HEK293T (cell line): ENCODE measurements at regions not wholly inside any gene's neighbourhood (a gene's known extent, or its start where the extent isn't known, plus 50 kb on each side); places are given as distances from the start of the nearest gene placed in this dataset.

Experiments used
- CTCF ChIA-PET: fragments of 350-600 bp; formaldehyde crosslinking; extraction: SDS; loops from one replicate; lab custom pipeline; 2021; ENCODE audit warnings: antibody characterized with exemption, inconsistent platforms; lab: Yijun Ruan, JAX
- POLR2A ChIA-PET: fragments of 350-600 bp; formaldehyde crosslinking; extraction: SDS; loops from one replicate; lab custom pipeline; 2020; ENCODE audit warnings: antibody characterized with exemption, inconsistent platforms; lab: Yijun Ruan, JAX
- DNase-seq: peaks from one replicate; pipeline ENCODE4 v3.0.0; 2012; ENCODE audit warnings: mixed read lengths; ENCODE audit errors: extremely low spot score
- ARNT ChIP-seq: fragments of 450-650 bp; IDR thresholded peaks from 2 replicates; pipeline ENCODE4 v1.6.1; 2017; ENCODE audit warnings: mild to moderate bottlenecking
- BHLHE40 ChIP-seq: fragments of 450-650 bp; IDR thresholded peaks from 2 replicates; pipeline ENCODE4 v1.6.1; 2016; ENCODE audit warnings: mild to moderate bottlenecking, moderate library complexity, borderline replicate concordance
- CTBP1 ChIP-seq: fragments of 450-650 bp; IDR thresholded peaks from 2 replicates; pipeline ENCODE4 v1.6.1; 2016; ENCODE audit warnings: borderline replicate concordance
- ELF4 ChIP-seq: fragments of 450-650 bp; IDR thresholded peaks from 2 replicates; pipeline ENCODE4 v1.6.1; 2017; ENCODE audit warnings: antibody characterized with exemption
- FOXA1 ChIP-seq: fragments of 450-650 bp; IDR thresholded peaks from 2 replicates; pipeline ENCODE4 v1.6.1; 2016; ENCODE audit warnings: mild to moderate bottlenecking
- FOXK2 ChIP-seq: fragments of 450-650 bp; IDR thresholded peaks from 2 replicates; pipeline ENCODE4 v1.6.1; 2016; ENCODE audit warnings: mild to moderate bottlenecking
- FOXM1 ChIP-seq: fragments of 450-650 bp; IDR thresholded peaks from 2 replicates; pipeline ENCODE4 v1.6.1; 2017; ENCODE audit warnings: mild to moderate bottlenecking, borderline replicate concordance
- HDGF ChIP-seq: fragments of 450-650 bp; IDR thresholded peaks from 2 replicates; pipeline ENCODE4 v1.6.1; 2017; ENCODE audit warnings: antibody characterized with exemption, borderline replicate concordance
- L3MBTL2 ChIP-seq: fragments of 450-650 bp; conservative IDR thresholded peaks from 2 replicates; pipeline ENCODE4 v1.6.1; 2016; ENCODE audit warnings: mild to moderate bottlenecking
- LEF1 ChIP-seq: fragments of 450-650 bp; IDR thresholded peaks from 2 replicates; pipeline ENCODE4 v1.6.1; 2017; ENCODE audit warnings: mild to moderate bottlenecking, borderline replicate concordance
- NFRKB ChIP-seq: fragments of 450-650 bp; IDR thresholded peaks from 2 replicates; pipeline ENCODE4 v1.6.1; 2016; ENCODE audit warnings: mild to moderate bottlenecking, moderate library complexity
- SP1 ChIP-seq: fragments of 450-650 bp; IDR thresholded peaks from 2 replicates; pipeline ENCODE4 v1.6.1; 2017
- SUZ12 ChIP-seq: fragments of 450-650 bp; IDR thresholded peaks from 2 replicates; pipeline ENCODE4 v1.6.1; 2016; ENCODE audit warnings: mild to moderate bottlenecking
- TARDBP ChIP-seq: fragments of 450-650 bp; IDR thresholded peaks from 2 replicates; pipeline ENCODE4 v1.6.1; 2016
- ZNF384 ChIP-seq: fragments of 450-650 bp; IDR thresholded peaks from 2 replicates; pipeline ENCODE4 v1.6.1; 2016
- TF ChIP-seq, protein P1 (sequence below): fragments of 450-650 bp; IDR thresholded peaks from 2 replicates; pipeline ENCODE4 v1.6.1; 2016

DNA sequence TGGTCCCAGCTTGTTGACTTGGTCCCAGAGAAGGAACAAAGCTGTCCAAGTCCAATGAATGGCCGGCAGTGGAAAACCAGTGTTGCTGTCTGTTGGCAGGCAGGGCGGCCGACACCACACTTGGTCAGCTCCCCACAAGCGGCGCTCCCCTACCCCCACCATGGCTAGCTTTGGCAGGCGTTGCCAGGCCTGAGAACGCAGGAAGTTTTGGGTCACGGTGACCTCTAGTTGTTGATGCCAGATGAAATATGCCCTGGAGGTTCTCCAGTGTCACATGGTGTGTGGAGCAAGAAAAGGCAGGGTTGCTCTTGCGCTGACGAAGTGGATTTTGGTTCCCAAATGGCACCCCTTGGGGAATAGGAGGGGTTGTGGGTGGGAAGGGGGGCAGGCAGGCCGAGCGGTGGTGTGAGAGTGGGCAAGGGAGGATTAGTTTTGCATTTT, 72.7 kb upstream of the TPRG1 start:
- CTCF ChIA-PET: no interaction called here
- TF ChIP-seq HDGF (no peak), SUZ12 (no peak), SP1 (no peak), ELF4 (no peak), NFRKB (no peak)
- POLR2A ChIA-PET: no interaction called here
- DNase-seq: no peak

DNA sequence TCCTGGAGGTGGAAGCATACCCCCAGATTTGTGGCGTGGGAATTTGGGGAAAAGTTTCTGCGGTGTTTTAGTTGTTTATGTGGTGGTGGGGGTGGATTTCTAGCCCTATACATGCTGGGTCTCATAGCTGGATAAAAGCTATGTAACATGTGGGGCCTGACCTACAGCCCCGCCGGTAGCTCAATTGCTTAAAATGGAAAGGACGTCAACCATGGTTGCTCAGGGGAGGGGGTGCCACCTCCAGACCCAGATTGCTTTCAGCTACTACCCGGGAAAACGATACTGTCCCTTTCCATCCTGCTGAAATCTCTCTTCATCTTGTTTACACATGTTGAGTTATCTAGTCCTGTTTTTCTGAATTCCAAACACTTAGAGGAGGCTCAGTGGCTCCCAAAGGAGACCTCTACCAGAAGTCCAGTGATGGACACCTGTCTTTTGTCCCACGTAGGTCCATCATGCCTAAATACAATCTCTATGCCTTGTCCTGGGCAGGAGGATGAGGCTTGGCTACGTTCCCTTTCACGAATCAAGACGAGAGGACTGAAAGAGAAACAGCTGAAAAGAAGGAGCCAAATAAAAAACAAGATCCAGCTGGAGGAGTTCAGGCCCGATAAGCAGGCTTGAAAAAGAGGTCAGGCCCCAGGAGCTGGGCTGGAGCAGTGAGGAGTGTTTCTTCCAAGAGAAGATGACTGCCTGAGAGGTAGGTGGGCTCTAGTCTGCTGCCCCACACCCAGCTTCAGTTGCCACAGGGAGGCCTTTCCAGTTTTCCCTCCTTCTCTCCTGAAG, 72.1 kb upstream of the TPRG1 start:
- TF ChIP-seq SUZ12 (no peak), ARNT (no peak), FOXM1 (no peak), L3MBTL2 (no peak), HDGF (no peak), SP1 (no peak), ZNF384 (no peak), CTBP1 (no peak), ELF4 (no peak), TARDBP (no peak), BHLHE40 (no peak), NFRKB (no peak), FOXA1 (no peak), FOXK2 (no peak), LEF1 (no peak)
- TF ChIP-seq, protein P1, sequence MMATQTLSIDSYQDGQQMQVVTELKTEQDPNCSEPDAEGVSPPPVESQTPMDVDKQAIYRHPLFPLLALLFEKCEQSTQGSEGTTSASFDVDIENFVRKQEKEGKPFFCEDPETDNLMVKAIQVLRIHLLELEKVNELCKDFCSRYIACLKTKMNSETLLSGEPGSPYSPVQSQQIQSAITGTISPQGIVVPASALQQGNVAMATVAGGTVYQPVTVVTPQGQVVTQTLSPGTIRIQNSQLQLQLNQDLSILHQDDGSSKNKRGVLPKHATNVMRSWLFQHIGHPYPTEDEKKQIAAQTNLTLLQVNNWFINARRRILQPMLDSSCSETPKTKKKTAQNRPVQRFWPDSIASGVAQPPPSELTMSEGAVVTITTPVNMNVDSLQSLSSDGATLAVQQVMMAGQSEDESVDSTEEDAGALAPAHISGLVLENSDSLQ: no peak
- POLR2A ChIA-PET: no interaction called here
- no peak for DNase-seq
- CTCF ChIA-PET: no interaction called here

DNA sequence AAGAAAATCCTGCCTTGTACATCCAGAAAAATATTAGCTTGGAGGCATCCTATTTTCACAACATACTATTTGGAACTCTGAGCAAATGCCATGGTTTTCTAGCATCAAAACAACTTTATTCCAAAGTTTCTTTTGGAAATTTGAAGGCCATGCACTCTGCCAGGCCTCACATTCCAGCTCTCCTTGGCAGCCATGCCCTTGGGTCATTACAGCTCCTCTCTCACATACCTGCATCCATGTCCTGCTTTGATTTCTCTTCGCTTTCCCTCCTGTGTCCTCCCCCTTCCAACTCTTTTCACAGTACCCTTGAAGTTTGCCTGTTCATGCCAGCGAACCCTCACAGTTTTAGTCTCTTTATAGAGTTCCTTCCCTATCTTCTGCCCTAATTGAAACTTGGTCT, 70.9 kb upstream of the TPRG1 start:
- no peak for DNase-seq
- ChIA-PET POLR2A (no interaction called here), CTCF (no interaction called here)
- TF ChIP-seq L3MBTL2: no peak
- TF ChIP-seq ELF4: no peak
- TF ChIP-seq BHLHE40: no peak
- no peak for TF ChIP-seq LEF1
- no peak for TF ChIP-seq NFRKB
- TF ChIP-seq TARDBP: no peak
- TF ChIP-seq HDGF: no peak
- TF ChIP-seq FOXK2: no peak
- TF ChIP-seq, protein P1: no peak
- no peak for TF ChIP-seq CTBP1
- no peak for TF ChIP-seq FOXA1
- TF ChIP-seq FOXM1: no peak
- TF ChIP-seq SUZ12: no peak
- no peak for TF ChIP-seq ARNT
- TF ChIP-seq SP1: no peak
- TF ChIP-seq ZNF384: no peak

DNA sequence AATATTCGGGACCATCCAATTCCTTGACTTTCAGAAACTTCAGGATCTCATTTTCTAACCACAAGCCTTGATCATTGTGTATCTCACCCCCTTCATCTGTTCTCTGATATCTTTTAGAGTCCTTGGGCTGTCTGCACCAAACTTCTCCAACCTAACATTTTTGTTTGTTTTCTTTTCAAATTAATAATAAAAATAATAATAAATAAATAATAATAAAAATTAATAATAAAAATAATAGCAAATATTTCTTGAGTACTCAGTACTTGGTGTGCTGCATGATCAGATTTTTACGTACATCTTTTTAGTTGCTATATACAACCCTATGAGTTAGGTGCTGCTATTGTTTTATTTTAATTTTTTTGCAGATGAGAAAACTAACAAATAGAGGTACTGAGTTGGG, 70.2 kb upstream of the TPRG1 start:
- TF ChIP-seq SUZ12 (no peak), NFRKB (no peak), ELF4 (no peak), BHLHE40 (no peak), HDGF (no peak), TARDBP (no peak), ARNT (no peak), CTBP1 (no peak), SP1 (no peak)
- ChIA-PET CTCF (no interaction called here), POLR2A (no interaction called here)
- DNase-seq: no peak

DNA sequence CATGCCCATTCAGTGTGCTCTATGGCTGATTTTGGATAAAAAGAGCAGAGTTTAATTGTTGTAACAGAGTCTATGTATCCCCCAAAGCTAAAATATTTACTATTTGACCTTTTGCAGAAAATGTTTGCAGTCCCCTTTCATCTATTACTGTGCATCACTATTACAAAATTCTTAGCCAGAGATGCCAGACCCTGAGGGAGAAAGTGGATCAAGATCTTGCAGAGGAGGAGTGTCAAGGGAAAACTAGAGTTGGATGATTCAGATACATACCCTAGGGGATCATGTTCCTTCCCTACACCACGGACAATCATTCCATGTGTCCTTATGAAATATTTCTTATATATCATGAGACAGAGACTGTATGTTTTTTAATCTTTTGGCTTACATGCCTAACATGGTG, 68.6 kb upstream of the TPRG1 start:
- DNase-seq: no peak
- TF ChIP-seq ELF4 (no peak), NFRKB (no peak), BHLHE40 (no peak), SUZ12 (no peak), SP1 (no peak)
- ChIA-PET POLR2A (no interaction called here), CTCF (no interaction called here)

DNA sequence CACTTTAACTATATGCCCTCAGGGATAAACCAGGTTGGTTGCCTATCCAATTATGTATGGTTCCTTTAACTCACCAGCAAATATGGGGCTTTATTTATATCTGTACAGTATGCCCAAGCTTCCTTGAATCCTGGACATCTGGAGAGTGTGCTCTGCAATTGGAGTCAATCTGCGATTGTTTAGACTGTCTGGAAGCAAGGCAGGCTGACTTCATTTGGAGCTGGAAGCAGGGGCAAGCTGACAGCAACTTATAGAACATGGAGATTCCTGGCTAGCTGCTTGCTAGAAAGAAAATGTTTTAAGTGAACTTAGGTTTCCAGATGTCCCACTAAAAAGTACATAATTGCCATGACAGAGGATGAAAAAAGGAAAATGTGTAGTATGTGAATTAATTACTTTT, 63.7 kb upstream of the TPRG1 start:
- CTCF ChIA-PET: no interaction called here
- no peak for DNase-seq
- POLR2A ChIA-PET: no interaction called here
- TF ChIP-seq, protein P1: no peak
- TF ChIP-seq ZNF384 (no peak), FOXM1 (no peak), LEF1 (no peak), BHLHE40 (no peak)
